Dermis blood vessel endothelial cell (primary cell): ENCODE measurements at regions not wholly inside any gene's neighbourhood (a gene's known extent, or its start where the extent isn't known, plus 50 kb on each side); places are given as distances from the start of the nearest gene placed in this dataset.
A peak's percentile ranks its signal among the peaks of the same experiment; 100 is the strongest.

ENCODE experiments used
- DNase-seq: peaks from one replicate; pipeline ENCODE4 v3.0.0; 2010

- DNase-seq = no peak
Observed at GRCh38 chr18:75526038-75526437, 98.5 kb upstream of the SMIM21 start.

DNA sequence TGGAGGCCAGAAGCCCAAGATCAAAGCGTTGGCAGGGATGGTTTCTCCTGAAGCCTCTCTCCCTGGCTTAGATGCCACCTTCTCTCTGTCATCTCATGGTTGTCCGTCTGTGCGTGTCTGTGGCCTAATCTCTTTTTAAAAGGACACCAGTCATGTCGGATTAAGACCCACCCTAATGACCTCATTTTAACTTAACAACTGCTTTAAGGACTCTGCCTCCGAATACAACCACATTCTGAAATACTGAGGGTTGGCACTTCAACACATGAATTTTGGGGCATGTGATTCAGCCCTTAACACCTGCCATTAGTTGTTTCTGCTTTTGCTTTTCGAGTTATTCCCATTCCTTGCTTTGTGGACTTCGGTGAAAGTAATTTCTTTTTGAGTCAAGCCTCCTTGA is 97.8 kb upstream of the SMIM21 start:
- no peak for DNase-seq

- DNase-seq = no peak
Observed at GRCh38 chr18:75524841-75525240, 97.3 kb upstream of the SMIM21 start.

DNA sequence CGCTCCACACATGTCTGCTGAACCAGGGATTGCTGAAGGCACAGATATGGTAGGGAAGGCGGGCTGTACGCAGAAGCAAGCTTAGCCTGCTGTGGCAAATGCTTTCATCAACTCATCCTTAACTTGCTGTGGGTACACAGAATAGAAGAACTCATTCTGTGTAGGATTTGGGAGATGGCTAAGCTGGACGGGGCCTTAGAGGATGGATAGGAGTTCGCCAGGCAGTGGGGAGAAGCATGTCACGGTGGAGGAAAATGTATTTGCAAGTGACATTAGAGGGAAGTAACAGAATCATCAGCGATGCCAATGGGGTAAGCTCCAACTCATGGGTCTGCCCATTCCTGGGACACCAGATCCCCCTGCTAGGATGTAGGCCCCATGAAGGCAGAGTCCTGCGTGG is 96.7 kb upstream of the SMIM21 start:
- DNase-seq = no peak

DNA sequence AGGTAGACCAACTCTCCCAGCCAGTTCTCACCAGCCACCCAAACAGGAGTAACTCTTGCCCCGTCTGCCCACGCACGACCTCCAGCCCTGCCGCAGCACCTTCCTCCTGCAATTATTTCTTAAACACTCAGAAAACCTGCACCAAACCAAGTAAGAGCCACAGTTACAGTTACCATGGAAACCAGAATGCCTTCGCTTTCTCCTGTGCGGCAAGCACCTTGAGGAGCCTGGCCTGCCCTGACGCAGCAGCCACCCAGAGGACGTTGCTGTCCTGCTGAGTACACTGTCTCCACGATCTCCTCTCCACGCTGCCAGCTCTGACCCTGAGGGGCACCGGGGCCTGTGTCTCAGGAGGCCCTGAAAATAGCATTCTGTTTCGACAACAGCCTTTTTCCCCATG is 94.3 kb upstream of the SMIM21 start:
- no peak for DNase-seq

DNA sequence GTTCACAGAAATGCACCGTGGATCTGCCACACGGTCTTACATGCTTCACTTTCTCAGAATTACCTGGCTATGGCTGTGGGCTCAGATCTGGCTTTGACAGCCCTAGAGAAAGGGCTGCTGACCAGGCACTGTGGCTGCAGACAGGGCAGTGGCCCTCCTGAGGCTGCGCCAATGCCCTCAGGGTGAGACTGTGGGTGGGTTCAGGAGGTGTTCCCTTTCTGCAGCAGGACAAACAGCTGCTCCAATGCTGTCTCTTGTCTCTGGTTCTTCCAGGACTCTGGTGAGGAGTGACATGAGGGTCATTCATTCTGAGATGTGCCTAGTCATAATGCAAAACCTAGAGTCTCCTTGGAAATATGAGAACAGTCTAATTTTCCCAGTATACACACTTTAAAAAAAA is 90.5 kb upstream of the SMIM21 start:
- DNase-seq = no peak

GRCh38 chr18:75517286-75517685 is 89.8 kb upstream of the SMIM21 start:
- no peak for DNase-seq

DNA sequence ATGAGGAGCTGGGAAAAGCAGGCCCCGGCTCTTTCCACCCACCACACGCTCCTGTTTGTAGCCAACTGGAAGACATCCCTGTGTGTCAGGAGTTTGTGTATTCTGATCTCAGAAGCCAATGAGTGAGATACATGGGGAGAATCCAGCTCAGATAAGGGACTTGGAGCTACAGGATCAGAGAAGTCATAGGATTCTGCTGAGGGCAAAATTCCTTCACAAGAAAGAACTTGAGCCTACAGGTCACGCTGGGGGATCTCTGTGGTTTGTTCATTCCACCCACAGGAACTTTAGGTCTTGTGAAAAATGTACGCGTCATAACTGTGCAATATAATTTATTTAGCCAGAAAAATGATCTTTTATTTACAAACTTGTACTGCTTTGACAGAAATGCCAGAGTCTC is 80.1 kb upstream of the SMIM21 start:
- DNase-seq = no peak

GRCh38 chr18:75506913-75507312 is 79.4 kb upstream of the SMIM21 start:
- DNase-seq = no peak

DNA sequence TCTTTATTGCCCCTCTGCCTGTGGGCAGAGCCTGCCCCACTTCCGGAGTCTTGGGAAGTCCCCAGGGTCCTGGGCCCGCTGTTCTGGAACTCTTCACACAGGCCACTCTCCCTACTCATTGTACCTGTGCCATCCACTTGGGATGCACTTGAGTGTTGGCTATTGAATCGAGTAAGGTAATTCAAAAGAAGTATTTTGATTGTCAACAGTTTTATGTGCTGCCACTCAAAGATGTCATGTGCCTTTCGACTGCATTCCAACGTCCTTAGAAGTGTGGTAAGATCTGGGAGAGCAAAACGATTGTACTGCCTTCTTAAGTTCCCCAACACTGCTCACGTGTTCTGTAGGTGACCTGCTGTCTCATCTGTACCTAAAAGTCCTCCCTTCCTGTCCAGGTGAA is 77.0 kb upstream of the SMIM21 start:
- no peak for DNase-seq

DNA sequence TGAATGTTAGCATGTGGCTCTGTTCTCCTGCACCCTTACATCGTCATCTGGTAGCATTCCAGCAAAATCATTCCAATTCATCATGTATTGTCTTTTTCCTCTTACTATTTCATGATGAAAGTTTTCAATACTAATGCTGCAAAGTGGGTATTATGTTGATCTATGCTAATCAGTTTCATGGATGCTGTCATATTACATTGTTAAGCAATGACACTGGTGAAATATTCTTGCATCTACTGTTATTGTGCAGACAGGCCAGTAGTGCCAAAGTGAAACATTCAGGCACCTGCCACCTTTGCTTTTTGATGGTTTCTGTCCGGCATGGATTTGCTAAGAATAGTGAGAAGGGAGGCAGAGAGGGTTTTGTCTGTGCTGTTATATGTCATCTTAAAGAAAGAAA is 76.1 kb upstream of the SMIM21 start:
- DNase-seq = no peak

GRCh38 chr18:75502286-75502685 is 74.8 kb upstream of the SMIM21 start:
- no peak for DNase-seq

- no peak for DNase-seq
Observed at GRCh38 chr18:75500545-75500944, 73.0 kb upstream of the SMIM21 start.

DNA sequence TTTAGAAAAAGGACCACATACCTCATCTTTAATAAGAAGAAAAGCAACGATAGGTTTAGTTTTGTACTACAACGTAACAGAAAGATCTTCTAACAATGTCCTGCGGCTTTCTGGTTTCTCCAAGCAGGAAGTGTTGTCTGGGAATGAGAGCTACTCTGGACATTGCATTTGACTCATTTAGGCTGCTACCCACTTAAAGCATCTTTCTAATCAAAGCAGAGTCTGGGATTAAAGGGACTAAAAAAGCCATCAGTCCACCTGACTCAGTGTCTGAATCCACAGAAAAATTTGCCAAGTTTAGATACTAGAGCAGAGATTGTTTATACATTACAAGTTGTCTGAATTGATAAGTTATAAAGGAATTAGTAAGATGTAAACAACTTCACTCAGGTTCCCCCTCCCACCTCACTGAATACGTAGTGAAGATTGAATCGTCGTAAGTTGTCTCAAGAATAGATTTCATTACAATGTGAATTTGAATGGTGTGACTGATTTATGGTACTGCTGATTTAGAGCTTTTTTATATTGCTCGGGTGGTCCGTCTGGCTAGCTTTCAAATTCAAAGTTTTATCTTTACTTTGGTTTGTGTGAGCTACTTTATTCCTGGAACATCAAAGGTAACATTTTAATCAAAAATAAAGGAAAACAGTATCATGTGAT is 70.2 kb upstream of the SMIM21 start:
- no peak for DNase-seq

- no peak for DNase-seq
Observed at GRCh38 chr18:75496151-75496550, 68.6 kb upstream of the SMIM21 start.

DNA sequence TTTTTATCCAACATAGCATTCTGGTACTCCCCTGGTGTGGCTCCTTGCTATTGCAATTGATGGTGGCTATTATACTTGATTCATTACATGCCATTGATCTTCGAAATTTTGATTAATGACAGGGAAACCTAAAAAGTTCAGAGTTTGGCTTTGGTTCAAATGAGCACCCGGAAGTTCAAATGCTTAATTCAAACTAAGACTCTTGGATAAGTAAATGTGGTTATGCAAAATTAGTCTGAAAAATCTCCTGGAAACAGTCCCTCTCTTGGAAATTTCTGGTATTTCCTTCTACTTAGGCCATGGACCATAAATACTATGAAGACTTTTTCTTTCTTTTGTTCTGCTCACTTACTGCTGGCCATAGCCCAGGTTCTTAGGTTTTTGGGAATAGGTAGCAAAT is 65.3 kb upstream of the SMIM21 start:
- no peak for DNase-seq

DNA sequence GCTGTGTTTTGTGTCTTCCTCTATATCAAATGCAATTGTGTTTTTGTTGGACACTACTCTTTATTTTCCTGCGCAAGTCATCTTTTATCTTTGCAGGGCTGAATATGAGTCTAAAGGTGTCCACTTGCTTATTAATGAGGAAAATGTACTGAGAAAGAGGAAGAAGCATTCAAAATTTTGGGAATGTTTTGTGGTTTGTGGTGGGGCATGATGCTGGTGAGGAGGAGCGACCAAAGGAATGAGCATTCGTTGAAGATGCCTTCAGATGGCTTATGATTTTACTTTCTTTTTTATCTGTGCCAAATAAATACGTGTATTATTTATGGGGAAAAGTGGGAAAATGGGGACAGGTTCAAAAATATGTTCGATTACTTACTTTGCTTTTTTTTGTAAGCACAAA is 63.9 kb upstream of the SMIM21 start:
- no peak for DNase-seq

DNA sequence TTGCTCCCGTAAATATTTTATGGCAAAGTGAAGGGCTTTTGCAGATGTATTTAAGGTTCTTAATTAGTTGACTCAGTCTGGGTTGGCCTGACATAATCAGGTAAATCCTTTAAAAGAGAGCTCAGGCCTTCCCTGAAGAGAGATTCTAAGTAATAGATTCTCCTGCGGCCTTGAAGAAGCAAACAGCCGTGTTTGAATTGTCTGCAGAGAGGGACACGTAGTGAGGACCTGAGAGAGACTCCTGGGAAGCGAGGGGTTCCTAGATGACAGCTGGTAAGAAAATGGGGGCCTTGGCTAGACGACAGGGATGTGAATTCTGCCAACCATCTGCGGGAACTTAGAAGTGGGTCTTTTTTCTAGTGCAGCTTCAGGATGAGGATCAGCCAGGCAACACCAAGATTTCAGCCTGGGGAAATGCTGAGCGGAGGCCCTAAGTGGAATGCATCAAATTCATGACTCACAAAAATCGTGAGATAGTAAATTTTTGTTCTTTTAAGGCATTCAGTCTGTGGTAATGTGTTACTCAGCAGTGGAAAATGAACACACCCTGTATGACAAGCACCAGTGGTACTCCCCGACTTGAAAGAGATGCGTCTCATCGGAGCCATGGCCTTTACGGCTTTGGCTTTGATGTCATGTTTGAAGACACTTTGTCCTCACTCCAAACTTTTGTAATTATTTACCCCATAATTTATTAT is 62.1 kb upstream of the SMIM21 start:
- no peak for DNase-seq

DNA sequence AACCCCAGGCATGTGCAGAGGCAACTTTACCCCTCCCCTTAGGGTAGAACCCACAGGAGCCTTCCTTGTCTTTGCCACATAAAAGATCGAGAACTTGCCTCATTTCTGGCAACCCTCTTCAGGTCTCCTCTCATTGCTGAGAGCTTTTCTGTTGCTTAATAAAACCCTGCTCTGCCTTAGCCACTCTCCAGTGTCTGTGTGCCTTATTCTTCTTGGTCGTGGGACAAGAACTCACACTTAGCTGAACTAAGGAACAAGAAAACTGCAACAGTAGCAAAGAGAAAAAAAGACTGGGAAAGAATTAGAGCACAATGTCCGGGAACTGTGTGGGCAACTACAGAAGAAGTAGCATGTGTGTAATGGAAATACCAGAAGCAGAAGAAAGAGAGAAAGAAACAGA is 56.2 kb upstream of the SMIM21 start:
- DNase-seq = no peak

DNA sequence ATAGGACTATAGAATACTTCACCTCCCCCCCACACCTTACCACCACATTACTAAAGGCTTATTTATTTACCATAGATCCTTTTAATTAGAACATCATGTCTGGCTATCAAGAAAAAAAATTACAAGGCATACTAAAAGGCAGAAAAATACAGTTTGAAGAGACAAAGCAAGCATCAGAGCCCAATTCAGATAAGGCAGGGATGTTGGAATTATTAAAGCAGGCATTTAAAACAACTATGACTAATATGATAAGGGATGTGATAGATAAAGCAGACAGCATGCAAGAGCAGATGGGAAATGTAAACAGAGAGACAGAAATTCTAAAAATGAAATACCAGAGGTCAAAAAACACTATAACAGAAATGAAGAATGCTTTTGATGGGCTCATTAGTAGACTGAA is 55.4 kb upstream of the SMIM21 start:
- no peak for DNase-seq

GRCh38 chr18:75480487-75480886 is 53.0 kb upstream of the SMIM21 start:
- DNase-seq = no peak

GRCh38 chr18:75478996-75479880 is 51.7 kb upstream of the SMIM21 start:
- peak; percentile 81 for DNase-seq

DNA sequence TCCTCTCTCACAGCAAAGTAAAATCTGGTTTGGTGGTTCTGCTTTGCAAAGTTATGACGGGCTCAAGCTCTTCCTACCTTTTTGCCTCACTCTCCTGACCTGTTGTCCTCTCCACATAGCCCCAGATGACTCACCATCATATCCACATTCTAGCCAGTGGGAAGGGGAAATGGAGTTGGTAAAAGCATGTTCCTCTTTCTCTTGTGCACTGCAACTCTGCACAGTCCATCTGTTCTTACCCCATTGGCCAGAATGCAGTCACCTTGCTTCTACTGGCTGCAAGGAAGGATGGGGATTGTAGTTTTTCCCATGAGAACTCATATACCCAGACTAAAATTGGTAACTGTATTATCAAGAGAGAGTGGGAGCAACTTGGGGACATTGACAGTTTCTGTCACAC is 50.4 kb upstream of the SMIM21 start:
- DNase-seq = peak; percentile 49
